ENCODE measurements at regions not wholly inside any gene's neighbourhood (a gene's known extent, or its start where the extent isn't known, plus 50 kb on each side); places are given as distances from the start of the nearest gene placed in this dataset.

DNA sequence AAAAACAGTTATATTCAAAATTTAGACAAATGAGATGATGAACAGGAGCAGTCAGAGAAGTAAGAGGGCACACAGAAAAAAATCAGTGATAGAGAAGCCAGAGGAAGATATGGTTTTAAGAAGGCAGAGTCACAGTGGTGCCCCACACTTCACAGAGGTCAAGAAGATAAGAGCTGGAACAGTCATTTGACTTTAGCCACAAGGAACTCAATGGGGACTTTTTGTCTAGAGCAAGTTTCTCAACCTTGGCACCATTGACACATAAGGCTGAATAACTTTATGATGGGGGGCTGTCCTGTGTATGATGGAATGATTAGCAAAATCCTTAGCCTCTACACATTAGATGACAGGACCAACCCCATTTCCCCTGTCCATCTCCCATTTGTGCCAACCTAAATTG lies 172.8 kb upstream of the PLEKHG7 start:
- no peak for DNase-seq

GRCh38 chr12:92528586-92528985 lies 174.2 kb upstream of the PLEKHG7 start:
- DNase-seq: no peak

- no peak for DNase-seq
Observed at GRCh38 chr12:92528097-92528496, 174.7 kb upstream of the PLEKHG7 start.

DNA sequence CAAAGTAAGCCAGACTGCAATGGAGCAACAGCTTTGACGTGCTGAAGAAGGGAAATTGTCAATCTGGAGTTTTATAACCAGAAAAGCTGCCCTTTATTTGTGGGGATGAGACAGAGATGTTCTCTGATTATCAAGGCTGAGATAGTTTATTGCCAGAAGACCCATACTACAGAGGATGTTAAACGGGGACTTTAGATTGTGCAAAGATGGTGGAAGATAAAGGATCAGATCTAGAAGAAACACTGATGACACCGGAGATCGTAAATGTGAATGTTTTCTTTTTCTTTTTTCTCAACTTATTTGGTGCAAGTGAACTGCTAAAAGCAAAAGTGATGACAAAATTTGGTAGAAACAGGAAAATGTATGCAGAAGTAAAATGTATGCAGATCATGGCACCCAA lies 178.3 kb upstream of the PLEKHG7 start:
- no peak for DNase-seq

GRCh38 chr12:92520511-92520910 lies 182.3 kb upstream of the PLEKHG7 start:
- DNase-seq: no peak

DNA sequence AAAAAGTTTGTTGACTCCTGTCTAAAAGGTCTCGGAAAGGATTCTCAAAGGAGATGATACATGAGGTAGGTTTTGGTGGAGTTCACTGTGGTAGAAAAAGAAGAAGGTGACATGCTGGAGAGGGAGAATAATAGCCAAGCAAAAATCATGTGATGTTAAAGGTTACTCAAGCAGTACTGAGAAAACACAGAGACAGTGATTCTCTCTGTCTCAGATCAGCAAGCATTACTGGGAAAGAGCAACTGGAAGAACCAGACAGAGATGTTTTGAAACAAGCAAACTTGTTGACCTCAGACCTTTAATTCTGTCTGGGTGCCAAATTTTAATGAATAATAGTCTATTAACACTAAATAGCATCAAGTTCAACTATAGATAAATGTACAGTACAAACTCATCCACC lies 183.5 kb upstream of the PLEKHG7 start:
- DNase-seq: no peak

DNA sequence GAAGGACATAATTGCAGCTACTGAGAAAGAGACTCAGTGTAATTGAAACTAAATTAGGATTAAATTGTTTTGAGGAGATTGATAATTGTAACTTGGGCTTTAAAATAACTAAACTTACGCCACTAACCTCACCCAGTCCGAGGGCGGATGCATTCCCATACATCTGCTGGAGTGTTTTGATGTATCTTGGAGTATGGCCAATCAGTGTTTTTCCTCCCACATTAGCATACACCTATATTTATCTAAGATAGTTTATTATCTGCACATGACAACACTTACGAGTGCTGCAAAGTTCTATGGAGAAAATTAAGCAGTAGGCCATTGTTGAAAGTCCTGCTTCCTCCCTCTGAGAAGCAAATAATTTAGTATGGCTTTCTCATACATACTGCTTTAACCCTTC lies 184.7 kb upstream of the PLEKHG7 start:
- no peak for DNase-seq

DNA sequence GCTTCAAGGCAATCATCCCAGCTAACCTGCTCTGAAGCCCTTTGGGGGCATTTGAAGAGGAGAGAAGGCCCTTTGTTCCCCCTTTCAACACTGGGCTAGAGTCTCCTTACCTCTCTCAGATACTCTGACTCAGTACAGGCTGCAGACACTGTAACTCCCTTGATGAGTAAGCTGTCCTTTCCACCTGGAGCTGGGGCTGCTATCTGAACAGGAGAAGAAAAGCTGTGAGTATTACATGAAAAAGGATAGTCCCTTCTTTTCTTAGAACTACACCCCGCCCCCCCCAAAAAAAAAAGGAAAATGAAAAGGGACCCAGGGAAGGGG lies 186.6 kb upstream of the PLEKHG7 start:
- no peak for DNase-seq

GRCh38 chr12:92513231-92513730 lies 189.5 kb upstream of the PLEKHG7 start:
- no peak for DNase-seq

- DNase-seq: no peak
Observed at GRCh38 chr12:92511786-92512185, 191.0 kb upstream of the PLEKHG7 start.

GRCh38 chr12:92509156-92509738 lies 193.5 kb upstream of the PLEKHG7 start:
- DNase-seq: no peak

- no peak for DNase-seq
Observed at GRCh38 chr12:92506891-92507290, 195.9 kb upstream of the PLEKHG7 start.

- DNase-seq: peak; percentile 31
Observed at GRCh38 chr12:92506460-92506859, 196.3 kb upstream of the PLEKHG7 start.

GRCh38 chr12:92505254-92506231 lies 197.2 kb upstream of the PLEKHG7 start:
- DNase-seq: no peak

DNA sequence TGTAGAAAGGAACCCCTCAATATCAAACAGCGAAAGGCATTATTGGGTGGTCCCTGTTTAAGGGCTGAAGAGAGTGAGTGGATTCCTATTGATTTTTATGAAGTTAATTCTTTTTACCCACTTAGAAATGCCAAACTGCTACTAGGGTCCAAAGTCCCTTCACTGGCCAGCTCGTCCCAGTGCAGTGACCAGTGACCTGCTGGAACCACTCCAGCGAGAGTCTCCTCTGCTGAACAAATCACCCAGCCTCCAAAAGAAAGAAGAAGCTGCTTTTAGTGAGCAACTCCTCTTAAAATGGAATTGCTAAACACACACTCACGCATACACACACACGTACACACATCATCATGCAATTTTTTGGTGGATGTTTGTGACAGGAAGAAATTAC lies 198.2 kb upstream of the PLEKHG7 start:
- DNase-seq: no peak

DNA sequence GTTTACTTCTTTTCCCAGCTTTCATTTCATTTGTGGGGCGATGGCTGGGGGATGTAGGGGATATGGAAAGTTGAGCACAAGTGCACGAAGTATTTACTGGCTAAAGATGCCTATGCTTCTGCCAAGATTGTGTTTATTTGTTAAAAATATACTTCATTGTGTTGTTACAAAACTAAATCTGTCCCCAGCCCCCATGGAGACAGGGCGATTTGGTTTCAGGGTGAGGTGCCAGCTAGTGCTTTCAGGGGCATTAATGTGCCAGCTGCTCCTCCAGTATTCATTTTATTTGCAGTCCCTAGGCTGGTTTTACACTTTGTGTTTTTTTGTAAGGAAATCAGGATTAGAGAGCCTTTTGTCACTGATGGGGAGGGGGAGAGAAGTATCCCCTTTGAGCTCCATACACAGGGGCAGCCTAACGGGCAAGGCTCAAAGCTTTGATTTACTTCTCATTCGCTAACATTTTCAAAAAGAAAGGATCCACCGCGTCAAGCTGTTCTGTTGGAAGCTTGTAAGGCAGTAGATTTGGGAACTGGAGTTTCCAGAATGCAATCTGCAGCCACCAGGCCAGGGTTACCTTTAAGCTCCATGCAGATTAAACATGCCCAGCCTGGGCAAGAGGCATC lies 198.7 kb upstream of the PLEKHG7 start:
- no peak for DNase-seq

DNA sequence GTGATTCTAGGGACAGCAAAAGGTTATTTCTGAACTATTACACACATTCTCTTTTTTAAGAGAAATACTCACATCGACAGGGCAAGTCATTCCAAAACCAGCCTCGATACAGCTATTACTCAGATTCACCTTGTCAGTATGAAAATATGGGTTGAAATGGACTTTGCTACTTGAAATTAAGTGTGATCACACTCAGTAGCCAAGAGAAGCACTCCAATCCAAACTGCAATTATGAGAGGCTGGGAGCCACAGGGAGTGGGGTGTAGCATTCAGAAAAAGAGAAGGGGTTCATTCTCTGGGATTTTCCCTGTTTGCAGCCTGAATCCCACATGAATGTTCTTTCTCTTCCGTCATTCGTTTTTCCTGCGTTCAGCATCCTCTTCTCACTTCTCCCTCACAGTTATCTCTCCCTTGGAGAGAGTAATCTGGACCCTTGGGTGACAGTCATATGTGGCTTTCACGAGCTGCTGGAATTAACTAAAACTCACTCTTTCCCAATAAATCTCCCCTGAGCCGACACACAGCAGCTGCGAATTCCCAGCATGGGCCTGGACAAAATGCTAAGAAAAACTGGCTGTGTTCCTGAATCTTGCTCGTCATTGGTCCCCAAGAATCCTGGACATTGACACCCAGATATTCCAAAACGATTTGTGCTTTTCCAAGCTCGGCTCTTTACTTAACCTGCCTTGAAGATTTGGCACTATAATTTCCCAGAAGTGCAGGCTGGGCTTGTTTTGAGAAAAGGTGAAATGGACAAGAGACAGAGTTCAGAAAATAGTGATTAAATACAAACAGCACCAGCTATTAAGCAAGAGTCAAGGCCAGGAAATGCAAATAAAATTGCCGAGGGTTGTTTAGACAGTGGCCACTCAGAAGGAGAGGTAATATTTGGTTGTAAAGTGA lies 199.5 kb upstream of the PLEKHG7 start:
- DNase-seq: no peak

DNA sequence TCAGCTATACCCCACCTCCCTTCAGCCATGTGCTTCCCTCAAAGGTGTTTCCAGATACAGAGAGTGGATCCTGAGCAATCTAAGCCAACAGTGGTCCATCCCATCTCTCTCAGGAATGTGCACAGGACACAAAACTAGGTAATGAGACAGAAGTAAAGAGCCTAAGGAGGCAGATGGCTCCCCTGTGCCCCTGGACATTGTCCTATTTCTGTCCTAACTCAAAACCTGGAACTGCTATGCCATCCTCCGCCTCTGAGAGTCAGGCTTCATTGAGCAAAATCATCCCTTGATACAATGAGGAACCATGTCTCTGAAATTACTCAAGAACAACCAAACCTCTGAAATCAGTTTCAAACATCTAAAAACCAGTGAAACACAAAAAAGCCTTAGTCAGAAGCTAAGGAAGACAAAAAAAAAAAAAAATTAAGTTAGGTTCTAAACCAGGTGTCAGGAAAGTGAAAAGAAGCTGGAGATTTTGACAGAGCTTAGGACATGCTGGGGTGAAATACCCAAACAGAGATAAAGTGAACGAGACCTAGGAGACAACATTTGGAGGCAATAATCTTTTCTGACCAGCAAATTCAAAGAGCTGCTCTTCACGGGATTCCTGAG lies 200.3 kb upstream of the PLEKHG7 start:
- DNase-seq: no peak

DNA sequence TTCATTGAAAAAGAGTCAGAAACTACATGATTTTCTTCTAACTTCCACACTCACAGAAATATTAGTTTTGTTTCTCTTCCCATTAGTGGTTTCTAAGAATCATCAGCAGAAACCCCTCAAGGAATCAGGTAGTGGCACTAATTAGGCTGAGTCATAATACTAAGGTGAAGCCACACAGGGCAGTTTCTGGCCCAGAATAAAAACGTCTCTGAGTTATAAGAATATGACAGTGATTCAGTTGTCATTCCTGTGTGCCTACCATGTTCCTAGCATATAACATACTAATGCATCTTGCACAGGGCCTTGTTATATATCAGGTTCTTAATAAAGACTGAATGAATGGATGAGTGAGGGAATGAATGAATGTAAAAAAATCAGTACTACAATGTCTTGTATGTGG lies 206.0 kb upstream of the PLEKHG7 start:
- no peak for DNase-seq

DNA sequence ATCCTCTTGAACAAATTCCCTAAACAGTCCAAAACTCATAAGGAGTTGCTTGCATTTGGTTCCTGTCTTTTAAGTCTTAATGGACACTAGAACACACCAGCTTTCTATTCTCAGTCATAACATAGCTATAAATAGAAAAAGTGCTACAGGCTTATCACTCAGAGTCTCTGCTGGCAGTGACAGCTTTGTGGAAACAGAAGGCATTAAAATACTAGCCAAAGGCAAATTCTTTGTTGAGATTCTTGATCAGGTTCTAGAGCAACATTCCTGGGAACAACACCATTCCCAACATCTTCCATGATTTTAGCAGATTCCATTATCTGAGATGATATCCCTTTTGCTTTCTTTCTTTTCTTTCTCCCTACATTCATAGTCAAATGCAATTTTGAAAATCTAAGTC lies 207.7 kb upstream of the PLEKHG7 start:
- DNase-seq: no peak

- DNase-seq: no peak
Observed at GRCh38 chr12:92493816-92494215, 209.0 kb upstream of the PLEKHG7 start.

DNA sequence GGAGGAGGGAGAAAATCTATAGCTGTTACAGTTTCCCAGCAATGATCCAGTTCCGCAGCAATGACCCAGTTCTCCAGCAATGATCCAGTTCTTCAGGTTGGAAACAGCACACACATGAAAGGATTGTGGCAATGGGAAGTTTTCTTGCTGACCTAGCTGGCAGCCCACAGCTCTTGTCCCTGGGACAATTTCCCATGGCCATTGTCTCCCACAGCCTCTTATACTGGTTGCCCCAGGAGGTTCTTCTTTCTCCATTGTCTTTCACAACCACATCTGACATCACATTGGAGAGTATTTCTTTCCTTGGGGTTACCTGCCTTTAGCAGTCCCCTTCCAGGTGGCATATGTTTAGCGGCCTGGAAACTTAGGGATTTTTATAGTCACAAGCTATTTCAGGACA lies 209.8 kb upstream of the PLEKHG7 start:
- no peak for DNase-seq

GRCh38 chr12:92492291-92492690 lies 210.5 kb upstream of the PLEKHG7 start:
- DNase-seq: no peak
